HCT116 (cell line): ENCODE measurements at regions not wholly inside any gene's neighbourhood (a gene's known extent, or its start where the extent isn't known, plus 50 kb on each side); places are given as distances from the start of the nearest gene placed in this dataset.

Experiments
- ATAC-seq: fragments of 200-7000 bp; cut with Tn5 transposase; 2 replicates; pipeline ENCODE4 v1.9.1; 2020; ENCODE audit warnings: mild to moderate bottlenecking, moderate library complexity
- BruUV-seq: library from RNA; stranded (reverse); fragments of 400-500 nt; replicated peaks from 2 replicates; lab custom pipeline; 2021; lab: Mats Ljungman, UMichigan
- CTCF ChIA-PET: fragments of 300-600 bp; sonication (Branson Sonifier 250); formaldehyde crosslinking; loops from one replicate; lab custom pipeline; 2021; ENCODE audit warnings: antibody characterized with exemption; lab: Charles Lee
- POLR2A ChIA-PET: fragments of 300-600, 350-600 bp; sonication (Branson Sonifier 250); formaldehyde crosslinking; loops from one replicate; lab custom pipeline; 2021; ENCODE audit warnings: antibody characterized with exemption; lab: Charles Lee
- RAD21 ChIA-PET, 2 experiments: fragments of 300-600 bp; sonication (Branson Sonifier 250); formaldehyde crosslinking; loops; one replicate each; lab custom pipeline; 2023; ENCODE audit warnings: low total read pairs in 2 of 2; ENCODE audit not compliant: uncharacterized antibody in 2 of 2, unreplicated experiment in 2 of 2, low non-redundant PET in 1 of 2; lab: Charles Lee
- DNase-seq: peaks from one replicate; pipeline ENCODE4 v3.0.0-alpha.2; 2010; ENCODE audit warnings: low read depth, low spot score
- H2AFZ ChIP-seq: fragments of 200-600 bp; shearing (Covaris generic), sonication (generic); 2 replicates; pipeline ENCODE4 v1.6.1; 2017; ENCODE audit warnings: low read depth, mixed run types, mixed read lengths, antibody characterized with exemption, low read length; ENCODE audit not compliant: poor library complexity, severe bottlenecking
- H3K27ac ChIP-seq: 2 replicates; pipeline ENCODE4 v1.5.1; 2012; ENCODE audit warnings: low read depth, low read length
- H3K27me3 ChIP-seq: fragments of 200-600 bp; sonication (generic); 2 replicates; pipeline ENCODE4 v1.6.1; 2016; ENCODE audit warnings: mixed run types, low read length, mixed read lengths; ENCODE audit not compliant: insufficient read depth
- H3K36me3 ChIP-seq, 2 experiments: fragments of 200-500 bp in 1 of 2; fragments of 200-600 bp in 1 of 2; sonication (Bioruptor generic) in 1 of 2; sonication (generic) in 1 of 2; 2 replicates each; pipeline versions ENCODE4 v1.5.1 to v1.6.1; 2014 to 2016; ENCODE audit warnings: low read length in 2 of 2, inconsistent platforms in 1 of 2, mixed read lengths in 1 of 2, mixed run types in 1 of 2; ENCODE audit not compliant: insufficient read depth in 2 of 2, control insufficient read depth in 1 of 2
- H3K4me1 ChIP-seq, 2 experiments: fragments of 200-600 bp in 1 of 2; sonication (generic) in 1 of 2; 2 replicates each; pipeline versions ENCODE4 v1.5.1 to v1.6.1; 2012 to 2017; ENCODE audit warnings: low read length in 2 of 2, inconsistent platforms in 1 of 2, mild to moderate bottlenecking in 1 of 2, mixed read lengths in 1 of 2, mixed run types in 1 of 2, moderate library complexity in 1 of 2; ENCODE audit not compliant: insufficient read depth in 2 of 2, control insufficient read depth in 1 of 2
- H3K4me2 ChIP-seq: fragments of 200-600 bp; sonication (generic); 2 replicates; pipeline ENCODE4 v1.6.1; 2017; ENCODE audit warnings: mixed run types, low read length, mixed read lengths
- H3K4me3 ChIP-seq, 2 experiments: fragments of 200-600 bp in 1 of 2; sonication (generic) in 1 of 2; replicated peaks in 1 of 2; 2 replicates each; pipeline ENCODE4 v1.5.1; 2011 to 2016; ENCODE audit warnings: low read length in 2 of 2, control low read depth in 1 of 2, low read depth in 1 of 2, mild to moderate bottlenecking in 1 of 2, mixed read lengths in 1 of 2, mixed run types in 1 of 2
- H3K79me2 ChIP-seq: fragments of 200-600 bp; sonication (generic); 2 replicates; pipeline ENCODE4 v1.6.1; 2017; ENCODE audit warnings: mild to moderate bottlenecking, mixed run types, low read length, moderate library complexity, mixed read lengths; ENCODE audit not compliant: insufficient read depth
- H3K9ac ChIP-seq: fragments of 200-600 bp; sonication (generic); 2 replicates; pipeline ENCODE4 v1.6.1; 2016; ENCODE audit warnings: low read length, mixed read lengths
- H3K9me2 ChIP-seq: fragments of 200-600 bp; sonication (generic), shearing (Covaris generic); 2 replicates; pipeline ENCODE4 v1.6.1; 2017; ENCODE audit warnings: mixed run types, mild to moderate bottlenecking, moderate library complexity; ENCODE audit not compliant: insufficient read depth
- H3K9me3 ChIP-seq, 2 experiments: fragments of 200-500 bp in 1 of 2; fragments of 200-600 bp in 1 of 2; sonication (Bioruptor generic) in 1 of 2; sonication (generic) in 1 of 2; 2 replicates each; pipeline ENCODE4 v1.6.1; 2014 to 2017; ENCODE audit warnings: low read length in 2 of 2, mixed read lengths in 2 of 2, inconsistent platforms in 1 of 2, low read depth in 1 of 2, mild to moderate bottlenecking in 1 of 2, mixed run types in 1 of 2, moderate library complexity in 1 of 2; ENCODE audit not compliant: control insufficient read depth in 1 of 2, insufficient read depth in 1 of 2
- H4K20me1 ChIP-seq: fragments of 200-600 bp; sonication (generic), shearing (Covaris generic); 2 replicates; pipeline ENCODE4 v1.6.1; 2017; ENCODE audit warnings: mixed run types, mild to moderate bottlenecking, moderate library complexity; ENCODE audit not compliant: insufficient read depth
- CTCF ChIP-seq, 3 experiments: fragments of 200-600 bp in 1 of 3; sonication (generic) in 1 of 3; IDR thresholded peaks in 2 of 3; conservative IDR thresholded peaks in 1 of 3; 2 replicates each; pipeline ENCODE4 v1.5.1; 2012 to 2017; ENCODE audit warnings: low read depth in 2 of 3, low read length in 2 of 3, antibody characterized with exemption in 1 of 3, borderline replicate concordance in 1 of 3, control low read depth in 1 of 3, mild to moderate bottlenecking in 1 of 3, mixed read lengths in 1 of 3, mixed run types in 1 of 3, moderate library complexity in 1 of 3; ENCODE audit not compliant: insufficient read depth in 1 of 3
- EGR1 ChIP-seq: IDR thresholded peaks from 2 replicates; pipeline ENCODE4 v1.6.1; 2012; ENCODE audit warnings: low read depth
- ELF1 ChIP-seq: IDR thresholded peaks from 2 replicates; pipeline ENCODE4 v1.6.1; 2012; ENCODE audit warnings: low read depth, borderline replicate concordance
- EZH2 ChIP-seq: fragments of 200-600 bp; sonication (generic); IDR thresholded peaks from 2 replicates; pipeline ENCODE4 v1.6.1; 2017; ENCODE audit warnings: antibody characterized with exemption, mixed run types
- MAX ChIP-seq: IDR thresholded peaks from 2 replicates; pipeline ENCODE4 v1.6.1; 2012
- POLR2A ChIP-seq: IDR thresholded peaks from 2 replicates; pipeline ENCODE4 v1.7.0; 2011; ENCODE audit warnings: borderline replicate concordance; ENCODE audit not compliant: insufficient read depth, insufficient read length; ENCODE audit errors: extremely low read depth
- POLR2AphosphoS5 ChIP-seq: IDR thresholded peaks from 2 replicates; pipeline ENCODE4 v1.6.1; 2011; ENCODE audit warnings: mild to moderate bottlenecking, low read depth, low read length, moderate library complexity
- RAD21 ChIP-seq: IDR thresholded peaks from 2 replicates; pipeline ENCODE4 v1.6.1; 2012; ENCODE audit warnings: low read depth, mild to moderate bottlenecking
- REST ChIP-seq: IDR thresholded peaks from 2 replicates; pipeline ENCODE4 v1.6.1; 2012; ENCODE audit warnings: low read depth
- SP1 ChIP-seq: IDR thresholded peaks from 2 replicates; pipeline ENCODE4 v1.6.1; 2012; ENCODE audit warnings: low read depth
- SRF ChIP-seq: IDR thresholded peaks from 2 replicates; pipeline ENCODE4 v1.6.1; 2012; ENCODE audit warnings: low read depth
- intact Hi-C: fragments of 100-400 bp; cut with micrococcal nuclease; formaldehyde crosslinking; loops from 2 replicates; pipeline ENCODE4 v1.10.0; 2022

GRCh38 chr2:239588451-239589269 lies 187.8 kb upstream of the HDAC4 start:
- no peaks in the 10 kb centered on the region; a peak in 2 of 4 replicates for H3K9me3 ChIP-seq
- ATAC-seq (no peak), DNase-seq (no peak)
- POLR2A ChIA-PET: no interaction called here
- H3K4me2 ChIP-seq: no peak overlapping the region
- H3K4me3 ChIP-seq: no peak overlapping the region
- H4K20me1 ChIP-seq: no peaks in the 10 kb centered on the region
- RAD21 ChIA-PET: no interaction called here
- H3K36me3 ChIP-seq: no peaks in the 10 kb centered on the region
- intact Hi-C loops: no loop called here
- H3K79me2 ChIP-seq: no peaks in the 10 kb centered on the region
- H3K27me3 ChIP-seq: no peaks in the 10 kb centered on the region
- H3K27ac ChIP-seq: no peak overlapping the region
- H3K9ac ChIP-seq: no peak overlapping the region
- no TSS peak for BruUV-seq
- TF ChIP-seq EGR1 (no peak), MAX (no peak), SRF (no peak), RAD21 (no peak), SP1 (no peak), ELF1 (no peak), REST (no peak), POLR2AphosphoS5 (no peak), POLR2A (no peak), EZH2 (no peak), CTCF (IDR thresholded peaks at IDR 0.05 in 2 of 3, conservative IDR thresholded peaks at IDR 0.05 in 1 of 3; ENCODE audit: borderline replicate concordance in 1 of 3, insufficient read depth in 1 of 3, low read depth in 2 of 3, low read length in 2 of 3) (no peak)
- H2AFZ ChIP-seq: no peak overlapping the region
- H3K9me2 ChIP-seq: no peaks in the 10 kb centered on the region
- H3K4me1 ChIP-seq: no peaks in the 10 kb centered on the region
- CTCF ChIA-PET: no interaction called here
